HepG2 (cell line): ENCODE measurements at regions not wholly inside any gene's neighbourhood (a gene's known extent, or its start where the extent isn't known, plus 50 kb on each side); places are given as distances from the start of the nearest gene placed in this dataset.

ENCODE experiments used
- CTCF ChIP-seq: sonication (generic); formaldehyde crosslinking; IDR thresholded peaks from 2 replicates; pipeline ENCODE4 v1.5.0; 2020; ENCODE audit warnings: mild to moderate bottlenecking, missing genetic modification reagents, moderate library complexity
- HIC2 ChIP-seq: sonication (generic); formaldehyde crosslinking; IDR thresholded peaks from 2 replicates; pipeline ENCODE4 v1.9.0; 2022; ENCODE audit warnings: low read depth, missing genetic modification reagents
- HMG20B ChIP-seq: conservative IDR thresholded peaks from 2 replicates; pipeline ENCODE4 v1.6.1; 2016; ENCODE audit warnings: missing genetic modification reagents, missing compliant biosample characterization
- HOMEZ ChIP-seq: IDR thresholded peaks from 2 replicates; pipeline ENCODE4 v1.6.1; 2016; ENCODE audit warnings: low read depth
- MLLT10 ChIP-seq: sonication (generic); formaldehyde crosslinking; IDR thresholded peaks from 2 replicates; pipeline ENCODE4 v1.4.0; 2020; ENCODE audit warnings: missing genetic modification reagents
- PAXIP1 ChIP-seq: sonication (generic); formaldehyde crosslinking; conservative IDR thresholded peaks from 2 replicates; pipeline ENCODE4 v1.4.0; 2020; ENCODE audit warnings: mild to moderate bottlenecking, missing genetic modification reagents, moderate library complexity
- PBX2 ChIP-seq: IDR thresholded peaks from 2 replicates; pipeline ENCODE4 v1.6.1; 2016; ENCODE audit warnings: control low read depth
- PHB2 ChIP-seq: fragments of 450-650 bp; IDR thresholded peaks from 2 replicates; pipeline ENCODE4 v1.6.1; 2018; ENCODE audit not compliant: partially characterized antibody
- PHF8 ChIP-seq: sonication (generic); formaldehyde crosslinking; IDR thresholded peaks from 2 replicates; pipeline ENCODE4 v1.5.0; 2020; ENCODE audit warnings: missing genetic modification reagents
- SCMH1 ChIP-seq: sonication (generic); formaldehyde crosslinking; IDR thresholded peaks from 2 replicates; pipeline ENCODE4 v1.9.0; 2021; ENCODE audit warnings: missing genetic modification reagents, mild to moderate bottlenecking, borderline replicate concordance
- USF2 ChIP-seq, 2 experiments: sonication (generic) in 1 of 2; formaldehyde crosslinking in 1 of 2; IDR thresholded peaks; 2 replicates each; pipeline versions ENCODE4 v1.5.1 to v1.6.1; 2011 to 2020; ENCODE audit warnings: borderline replicate concordance in 1 of 2, low read depth in 1 of 2, low read length in 1 of 2, mild to moderate bottlenecking in 1 of 2, missing genetic modification reagents in 1 of 2, moderate library complexity in 1 of 2
- ZNF383 ChIP-seq: sonication (generic); formaldehyde crosslinking; IDR thresholded peaks from 2 replicates; pipeline ENCODE4 v1.4.0; 2020; ENCODE audit warnings: missing genetic modification reagents, mild to moderate bottlenecking, borderline replicate concordance
- ZNF703 ChIP-seq: sonication (generic); formaldehyde crosslinking; IDR thresholded peaks from 2 replicates; pipeline ENCODE4 v1.5.1; 2020; ENCODE audit warnings: missing genetic modification reagents, mild to moderate bottlenecking, moderate library complexity, borderline replicate concordance
- ZSCAN5A ChIP-seq: sonication (generic); formaldehyde crosslinking; IDR thresholded peaks from 2 replicates; pipeline ENCODE4 v1.8.0; 2022; ENCODE audit warnings: mild to moderate bottlenecking, missing genetic modification reagents, borderline replicate concordance

- TF ChIP-seq PAXIP1 (CRISPR knock-in tag) (0 out of 2 replicates have a peak, but pooled peaks have one; percentile 6), HOMEZ (peak; percentile 33; the same call in 1 of the 2 replicates), USF2 (IDR thresholded peaks at IDR 0.05; ENCODE audit: low read depth, low read length) (no peak), USF2 (CRISPR knock-in tag; IDR thresholded peaks at IDR 0.05; ENCODE audit: borderline replicate concordance) (no peak), HIC2 (CRISPR knock-in tag) (no peak), MLLT10 (no peak), HMG20B (CRISPR knock-in tag) (no peak), PBX2 (CRISPR knock-in tag) (no peak), CTCF (CRISPR knock-in tag) (no peak), PHB2 (no peak), PHF8 (no peak), ZNF383 (no peak), ZSCAN5A (CRISPR knock-in tag) (no peak), SCMH1 (CRISPR knock-in tag) (no peak), ZNF703 (no peak)
Observed at GRCh38 chr5:96115147-96115807, 153.6 kb upstream of the ELL2 start (continued).
